HG03066 (cell line): ENCODE measurements at regions not wholly inside any gene's neighbourhood (a gene's known extent, or its start where the extent isn't known, plus 50 kb on each side); places are given as distances from the start of the nearest gene placed in this dataset.
"Not testable (repeated sequence)": the region's sequence is repeated elsewhere in the genome, so short reads cannot be mapped to it uniquely, and the experiment has no call there.

Experiments used
- ATAC-seq: cut with Tn5 transposase; IDR thresholded peaks from one replicate; pipeline ENCODE4 v1.9.1; 2021; ENCODE audit warnings: low read depth; ENCODE audit not compliant: unreplicated experiment

DNA sequence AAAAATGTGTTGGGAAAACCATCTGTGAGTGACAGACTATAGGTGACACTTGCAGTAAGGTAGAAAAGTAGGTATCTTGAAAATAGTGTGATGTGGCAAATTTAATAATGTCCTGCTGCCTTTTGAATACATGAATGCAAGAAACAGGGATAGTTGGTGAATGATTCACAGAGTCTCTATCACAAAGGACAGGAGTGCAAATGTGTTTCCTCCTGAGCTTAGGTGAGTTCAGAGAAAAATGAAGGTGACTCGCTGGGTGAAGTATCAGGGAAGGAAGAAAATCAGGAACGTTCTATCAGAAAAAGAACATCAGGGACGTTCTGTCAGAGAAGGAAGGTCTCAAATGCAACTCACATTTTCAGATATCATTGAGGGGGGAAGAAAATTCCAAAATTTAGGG, 557.8 kb upstream of the SLC35B3 start:
- ATAC-seq, result no peak

DNA sequence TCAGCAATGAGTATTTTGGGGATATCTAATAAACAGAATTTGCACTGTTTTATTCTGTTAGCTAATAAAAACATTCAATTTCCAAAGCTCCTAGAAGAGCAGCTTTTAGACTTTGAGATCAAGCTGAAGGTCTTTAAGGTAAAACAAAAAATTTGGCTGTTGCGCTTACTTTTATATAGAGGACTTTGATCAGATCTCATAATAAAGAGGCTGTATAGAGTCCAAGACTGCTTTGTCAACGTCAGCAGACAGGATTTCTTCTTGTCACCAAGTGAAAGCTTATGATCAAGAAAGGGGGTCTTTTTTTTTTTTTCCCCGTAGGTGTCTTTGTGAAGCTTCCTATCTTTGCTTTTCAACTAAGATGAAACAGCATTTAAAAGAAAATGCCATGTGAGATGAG, 556.5 kb upstream of the SLC35B3 start:
- no peak for ATAC-seq

DNA sequence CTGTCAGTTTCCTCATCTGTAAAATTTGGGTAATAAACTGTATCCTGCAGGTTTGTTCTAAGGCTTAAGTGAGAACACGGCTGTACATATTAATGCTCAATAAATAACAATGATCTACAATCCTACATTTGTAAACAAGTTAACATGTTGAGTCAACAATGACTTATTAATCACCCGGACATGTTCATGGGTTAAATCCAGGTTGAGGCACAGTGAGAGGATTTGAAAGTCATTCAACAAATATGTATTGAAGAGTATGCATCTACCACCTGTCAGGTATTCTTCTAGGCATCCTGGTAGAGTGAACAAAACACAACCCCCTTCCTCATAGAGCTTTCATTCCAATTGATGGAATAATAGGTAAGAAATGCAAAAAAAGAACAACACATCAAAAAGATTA, 554.7 kb upstream of the SLC35B3 start:
- ATAC-seq, result no peak

DNA sequence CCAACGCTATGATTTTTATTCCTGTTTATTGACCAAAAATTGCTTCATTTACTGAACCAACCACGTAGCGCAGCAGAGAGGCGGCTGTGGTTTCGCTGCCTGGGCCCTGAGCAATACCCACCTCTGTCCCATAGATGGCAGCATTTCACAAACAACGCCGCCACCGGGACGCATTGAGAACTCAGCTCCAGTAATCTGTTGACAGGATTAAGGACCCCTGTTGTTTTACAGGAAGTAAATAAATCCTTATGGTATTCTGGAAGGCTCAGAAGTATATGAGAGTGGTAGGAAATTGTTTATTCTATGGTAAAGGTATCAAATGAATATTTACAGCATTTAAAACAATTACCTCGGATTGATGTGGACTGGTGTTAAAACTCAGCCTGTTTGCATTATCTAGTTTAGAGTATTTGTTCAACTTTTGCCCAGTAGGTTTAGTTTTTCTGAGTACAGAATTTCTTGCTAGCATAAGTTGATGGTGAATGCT, 547.9 kb upstream of the SLC35B3 start:
- peak; percentile 97 for ATAC-seq

DNA sequence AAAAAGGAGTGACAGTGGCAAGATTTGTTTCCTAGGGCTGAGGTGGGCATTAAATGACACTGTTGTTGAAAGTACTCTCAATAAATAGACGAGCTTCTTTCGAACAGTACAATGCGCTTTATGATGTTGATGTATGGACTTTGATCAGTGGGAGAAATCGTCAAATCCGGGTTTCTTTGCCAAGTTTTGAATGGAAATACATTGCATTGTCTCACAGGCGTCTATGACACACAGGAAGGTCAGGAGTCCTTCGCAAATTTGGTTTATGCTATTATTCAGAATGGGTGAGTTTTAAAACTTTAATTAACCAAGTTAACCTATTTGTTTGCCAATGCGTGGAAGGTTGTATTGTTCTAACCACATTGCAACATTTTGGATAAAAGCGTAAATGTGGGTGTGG, 547.3 kb upstream of the SLC35B3 start:
- no peak for ATAC-seq

DNA sequence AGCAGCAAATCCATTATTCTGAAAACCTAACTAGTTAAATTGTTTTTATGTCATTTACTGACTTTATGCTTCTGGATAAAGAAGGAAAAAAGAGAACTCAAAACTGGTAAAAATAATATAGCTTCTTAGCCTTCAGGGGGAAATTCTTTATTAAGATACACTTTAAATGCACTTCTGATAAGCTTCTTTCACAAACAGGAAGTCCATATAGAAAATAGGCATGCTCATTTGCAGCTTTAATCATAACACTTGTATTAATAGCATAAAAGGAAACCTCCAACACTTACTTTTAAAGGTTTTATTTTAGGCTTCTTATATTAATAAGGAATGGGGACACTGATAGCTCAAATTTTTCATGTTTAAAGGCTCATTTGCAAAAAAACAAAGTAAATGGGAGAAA, 538.0 kb upstream of the SLC35B3 start:
- no peak for ATAC-seq

DNA sequence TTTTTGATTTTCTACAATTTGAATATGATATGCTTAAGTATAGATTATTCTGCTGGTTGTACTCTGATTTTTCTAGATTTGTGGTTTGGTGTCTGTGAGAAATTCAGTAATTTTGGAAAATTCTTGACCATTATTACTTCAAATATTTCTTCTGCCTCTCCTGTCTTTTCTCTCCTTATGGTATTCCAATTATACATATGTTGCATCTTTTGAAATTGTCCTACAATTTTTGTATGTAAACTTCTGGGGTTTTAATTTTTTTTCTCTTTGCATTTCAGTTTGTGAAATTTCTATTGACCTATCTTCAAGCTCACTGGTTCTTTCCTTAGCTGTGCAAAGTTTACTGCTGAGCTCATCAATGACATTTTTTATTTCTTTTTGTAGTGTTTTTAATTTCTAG, 534.4 kb upstream of the SLC35B3 start:
- ATAC-seq, result no peak

DNA sequence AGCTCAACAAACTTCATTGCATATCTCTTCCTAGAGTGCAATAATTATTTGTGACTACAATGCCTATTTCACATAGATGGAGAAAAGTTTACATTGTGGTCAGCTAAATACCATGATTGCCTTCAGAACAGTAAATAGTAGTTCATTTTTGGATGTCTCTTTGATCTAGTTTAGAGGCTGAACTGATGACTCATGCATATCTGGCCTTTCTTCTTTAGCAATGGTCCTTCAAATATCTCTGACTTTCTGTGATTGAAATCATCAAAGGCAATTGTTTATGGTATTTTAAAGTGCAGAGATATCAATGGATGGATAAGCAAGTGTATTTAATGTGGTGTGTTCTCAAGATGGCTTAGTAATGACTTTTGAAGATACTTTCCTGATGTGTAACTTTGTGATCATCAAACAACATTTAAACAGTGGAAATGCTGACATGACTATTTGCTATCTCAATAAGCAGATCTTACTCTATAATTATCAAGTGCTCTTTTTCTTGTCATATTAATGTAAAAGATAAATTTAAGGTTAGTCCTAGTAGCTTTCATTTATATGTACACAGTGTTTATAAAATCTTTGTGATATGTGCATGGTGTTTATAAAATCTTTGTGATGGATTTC, 523.7 kb upstream of the SLC35B3 start:
- no peak for ATAC-seq

DNA sequence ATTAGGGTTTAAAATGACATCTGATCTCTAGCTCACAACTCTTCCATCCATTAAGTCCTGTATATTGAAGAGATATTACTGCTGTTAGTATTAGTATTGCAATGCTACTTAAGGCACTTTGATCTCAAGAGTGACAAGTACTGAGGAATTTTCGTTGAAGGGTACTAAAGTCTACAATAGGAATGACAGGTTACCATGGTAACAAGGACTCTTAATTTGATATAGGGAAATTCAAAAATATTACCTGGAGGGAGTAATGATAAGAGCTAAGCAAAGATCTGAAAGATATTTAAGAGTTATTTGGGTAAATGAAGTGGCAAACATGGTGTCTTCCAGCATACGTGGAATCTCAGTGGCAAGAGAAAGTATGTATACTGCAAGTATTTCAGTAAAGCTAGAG, 518.0 kb upstream of the SLC35B3 start:
- ATAC-seq, result no peak

DNA sequence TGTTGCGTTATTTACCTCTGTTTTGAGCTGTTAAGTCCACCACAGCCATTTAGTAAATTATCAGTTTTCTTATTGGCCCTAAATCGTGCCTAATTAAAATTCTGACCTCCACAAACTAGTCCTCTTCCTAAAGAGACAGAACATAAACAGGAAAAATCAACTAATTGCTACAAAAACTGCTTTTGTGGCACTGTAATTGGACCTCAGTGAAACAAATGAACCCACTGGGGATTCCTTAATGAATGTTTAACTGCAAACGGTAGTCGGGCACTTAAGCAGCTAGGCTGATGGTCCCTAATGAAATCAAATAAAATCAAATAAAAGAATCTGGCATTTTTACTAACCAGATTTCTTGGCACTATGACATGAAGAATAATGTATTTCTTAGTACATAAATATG, 513.4 kb upstream of the SLC35B3 start:
- no peak for ATAC-seq

DNA sequence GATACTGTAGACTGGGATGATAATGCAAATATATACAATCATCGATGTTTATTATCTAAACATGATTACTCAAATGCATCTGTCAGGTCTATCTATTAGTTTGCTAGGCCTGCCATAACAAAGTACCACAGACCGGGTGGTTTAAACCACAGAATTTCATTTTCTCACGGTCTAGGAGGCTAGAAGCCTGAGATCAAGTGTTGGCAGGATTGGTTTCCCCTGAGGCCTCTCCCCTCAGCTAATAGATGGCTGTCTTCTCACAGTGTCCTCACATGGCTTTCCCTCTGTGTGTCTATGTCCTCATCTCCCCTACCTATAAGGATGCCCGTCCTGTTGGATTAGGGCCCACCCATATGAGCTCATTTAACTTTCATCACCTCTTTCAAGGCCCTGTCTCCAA, 512.6 kb upstream of the SLC35B3 start:
- ATAC-seq, result no peak

DNA sequence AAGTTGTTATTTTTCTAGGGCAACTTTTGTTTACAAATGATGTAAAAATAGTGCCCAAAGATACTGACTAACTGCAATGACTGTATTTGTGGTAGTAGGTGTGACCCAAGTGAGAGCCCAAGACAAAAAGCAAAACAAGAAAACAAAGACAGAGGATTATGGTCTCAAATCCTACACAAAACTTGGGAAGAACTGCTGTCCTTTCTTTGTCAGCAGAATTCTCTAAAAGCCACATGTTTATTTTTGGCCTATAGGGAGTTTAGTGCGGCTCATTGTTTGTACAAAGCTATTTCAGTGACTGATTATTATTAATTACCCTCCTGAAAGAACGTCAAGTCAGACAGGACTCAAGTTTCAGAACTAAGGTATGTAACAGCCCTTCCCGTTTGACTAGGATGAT, 509.2 kb upstream of the SLC35B3 start:
- no peak for ATAC-seq

DNA sequence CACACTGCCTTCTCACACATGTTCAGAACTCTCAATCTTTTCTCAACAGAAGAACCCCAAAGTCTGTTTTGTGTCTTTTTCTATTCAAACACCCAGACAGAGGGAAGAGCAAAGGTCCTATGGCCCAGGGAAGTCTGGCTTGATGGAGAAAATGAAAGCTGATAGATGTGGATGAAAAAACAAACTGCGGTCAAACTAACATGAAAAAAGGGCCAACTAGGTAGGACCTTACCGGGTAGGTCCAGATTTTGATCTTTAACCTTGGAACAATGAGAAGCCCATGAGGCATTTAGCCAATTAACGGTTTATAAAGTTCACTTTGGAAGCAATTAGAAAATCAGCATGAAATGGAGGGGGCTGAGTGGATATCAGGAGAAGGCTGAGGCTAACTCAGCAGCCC, 507.7 kb upstream of the SLC35B3 start:
- ATAC-seq, result no peak

DNA sequence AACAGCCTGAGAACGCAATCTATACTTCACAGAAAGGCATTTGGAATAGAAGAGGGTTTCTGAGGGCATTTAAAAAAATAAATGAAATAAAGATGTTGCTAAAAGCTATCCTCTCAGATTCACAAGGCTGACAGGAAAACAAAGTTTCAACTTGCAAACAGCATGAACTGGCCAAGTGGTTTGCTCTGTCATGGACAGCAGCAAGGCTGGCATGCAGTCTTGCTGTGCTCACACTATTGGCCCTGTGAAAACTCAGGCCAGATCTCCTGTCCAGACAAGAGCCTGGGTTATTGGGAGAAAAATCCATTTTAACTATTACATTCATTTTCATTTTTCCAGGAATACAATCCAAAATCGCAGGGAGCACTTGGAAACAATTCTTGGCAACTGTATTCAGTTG, 506.2 kb upstream of the SLC35B3 start:
- no peak for ATAC-seq

DNA sequence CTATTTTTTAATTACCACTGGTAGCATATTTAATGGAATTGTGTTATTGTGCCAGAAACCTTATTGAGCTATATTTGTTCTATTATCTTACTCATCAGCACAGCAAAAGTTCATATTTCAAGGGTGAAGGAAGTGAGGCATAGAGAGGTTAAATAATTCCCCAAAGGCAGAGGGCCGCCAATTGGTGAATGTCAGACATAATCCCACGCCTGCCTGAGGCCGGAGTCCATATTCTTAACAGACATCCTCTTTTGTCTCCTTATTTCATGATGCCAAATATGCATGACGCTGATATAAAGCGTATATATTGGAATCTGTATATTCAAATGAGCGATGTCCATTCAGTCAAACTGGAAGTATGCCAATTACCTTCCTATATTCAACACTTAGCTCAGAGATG, 505.0 kb upstream of the SLC35B3 start:
- ATAC-seq, result no peak

DNA sequence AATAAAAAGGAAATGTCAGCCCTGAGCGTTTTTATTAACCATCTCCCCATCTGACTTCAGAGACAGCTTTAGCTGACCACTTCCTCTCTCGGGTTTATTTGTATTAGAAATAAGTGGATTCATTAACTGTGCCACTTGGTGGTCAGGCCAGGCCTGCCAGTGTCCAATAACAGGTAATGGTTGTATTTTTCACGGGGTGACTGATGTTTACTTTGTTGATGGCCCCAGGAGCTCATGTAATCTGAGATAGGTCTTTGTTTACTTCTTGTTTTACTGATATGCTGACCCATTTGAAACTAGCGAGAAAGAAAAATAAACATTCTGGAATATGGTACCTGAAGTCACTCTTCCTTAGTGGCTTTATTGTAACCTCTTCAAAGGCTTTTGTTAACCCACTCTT, 504.3 kb upstream of the SLC35B3 start:
- no peak for ATAC-seq

DNA sequence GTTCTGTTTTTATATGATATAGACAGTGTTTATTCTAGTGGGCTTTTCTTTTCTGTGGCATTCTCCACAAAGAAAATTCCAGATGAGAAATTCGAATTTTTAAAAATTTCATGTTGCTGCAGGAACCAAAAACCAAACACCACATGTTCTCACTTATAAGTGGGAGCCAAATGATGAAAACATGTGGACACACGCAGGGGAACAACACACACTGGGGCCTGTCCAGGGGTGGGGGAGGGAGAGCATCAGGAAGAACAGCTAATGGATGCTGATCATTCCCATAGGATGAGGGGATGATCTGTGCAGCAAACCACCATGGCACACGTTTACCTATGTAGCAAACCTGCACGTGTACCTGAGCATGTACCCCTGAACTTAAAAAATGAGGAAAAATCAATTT, 499.0 kb upstream of the SLC35B3 start:
- no peak for ATAC-seq

DNA sequence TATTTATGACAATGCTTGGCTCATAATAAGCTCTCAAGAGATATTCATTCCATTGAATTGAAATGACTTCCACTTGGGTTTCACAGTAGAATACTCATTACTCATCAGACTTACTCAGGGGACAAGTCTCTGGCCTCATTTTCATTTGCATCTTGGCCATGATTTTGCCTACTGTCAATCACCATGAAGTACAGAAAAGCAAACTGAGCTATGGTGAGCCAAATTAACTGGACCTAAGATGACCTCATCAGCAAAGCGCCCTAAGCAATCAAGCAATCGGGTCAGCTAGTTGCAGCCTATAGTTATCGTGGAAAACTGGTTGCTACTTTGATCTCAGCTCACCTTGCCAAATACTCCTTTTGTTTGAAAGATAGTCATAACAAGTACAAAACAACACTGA, 494.7 kb upstream of the SLC35B3 start:
- no peak for ATAC-seq

DNA sequence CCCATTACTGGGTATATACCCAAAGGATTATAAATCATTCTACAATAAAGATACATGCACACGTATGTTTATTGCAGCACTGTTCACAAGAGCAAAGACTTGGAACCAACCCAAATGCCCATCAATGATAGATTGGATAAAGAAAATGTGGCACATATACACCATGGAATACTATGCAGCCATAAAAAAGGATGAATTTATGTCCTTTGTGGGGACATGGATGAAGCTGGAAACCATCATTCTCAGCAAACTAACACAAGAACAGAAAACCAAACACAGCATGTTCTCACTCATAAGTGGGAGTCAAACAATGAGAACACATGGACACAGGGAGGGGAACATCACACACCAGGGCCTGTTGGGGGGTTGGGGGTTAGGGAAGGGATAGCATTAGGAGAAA, 484.9 kb upstream of the SLC35B3 start:
- not testable (repeated sequence) for ATAC-seq

DNA sequence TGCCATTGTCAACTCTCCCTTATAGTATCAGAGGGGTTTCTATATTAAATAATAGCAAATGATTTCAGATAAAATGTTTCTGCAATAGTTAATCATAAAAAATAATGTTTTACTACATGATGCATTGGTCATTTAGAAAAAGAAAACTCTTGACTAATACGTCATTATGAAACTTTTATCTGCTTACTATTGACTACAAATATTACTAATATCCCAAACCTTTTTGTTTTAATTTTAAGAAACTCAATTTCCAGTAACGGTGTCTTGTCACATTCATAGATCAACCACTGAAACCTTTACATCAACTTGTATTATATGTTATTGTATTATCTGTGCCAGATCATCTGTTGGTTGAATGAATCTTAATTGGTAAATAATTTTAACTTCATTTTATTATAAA, 482.9 kb upstream of the SLC35B3 start:
- no peak for ATAC-seq

DNA sequence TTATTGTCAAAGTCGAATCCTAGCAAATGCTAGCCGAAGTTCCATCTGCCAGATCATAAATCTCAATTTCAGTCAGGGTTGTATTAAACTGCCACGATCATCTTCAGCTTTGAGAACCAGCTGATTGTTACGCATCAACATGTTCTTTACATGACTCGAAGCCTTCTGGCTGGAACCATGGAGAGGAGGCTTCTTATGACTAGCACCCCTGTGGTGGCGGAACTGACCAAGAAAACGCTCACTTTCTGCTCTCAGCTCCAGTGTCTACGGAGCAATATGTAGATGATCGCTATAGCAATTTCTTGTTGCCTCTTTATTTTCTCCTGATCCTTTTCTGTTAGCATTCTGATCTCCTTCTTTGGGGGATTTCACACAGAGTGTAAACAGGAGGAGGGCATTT, 479.4 kb upstream of the SLC35B3 start:
- ATAC-seq, result no peak

DNA sequence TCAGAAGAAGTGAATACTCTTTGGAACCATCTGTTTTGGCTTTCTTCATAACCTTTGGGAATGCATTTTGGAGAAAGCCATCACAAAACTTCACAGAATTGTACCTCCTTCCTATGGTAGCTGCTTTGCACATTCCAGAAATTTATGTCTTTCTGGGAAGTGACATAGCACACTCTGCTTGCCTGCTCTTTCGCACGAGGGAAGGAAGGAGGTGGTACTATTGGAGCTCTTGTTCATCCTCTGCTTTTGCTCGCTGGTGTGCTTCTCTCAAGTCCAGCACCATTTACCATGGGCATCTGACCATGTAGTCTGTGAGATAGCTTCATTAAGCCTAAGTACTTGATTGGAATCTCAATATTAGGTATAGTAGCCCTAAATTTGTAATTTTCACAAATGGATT, 473.3 kb upstream of the SLC35B3 start:
- ATAC-seq, result no peak

DNA sequence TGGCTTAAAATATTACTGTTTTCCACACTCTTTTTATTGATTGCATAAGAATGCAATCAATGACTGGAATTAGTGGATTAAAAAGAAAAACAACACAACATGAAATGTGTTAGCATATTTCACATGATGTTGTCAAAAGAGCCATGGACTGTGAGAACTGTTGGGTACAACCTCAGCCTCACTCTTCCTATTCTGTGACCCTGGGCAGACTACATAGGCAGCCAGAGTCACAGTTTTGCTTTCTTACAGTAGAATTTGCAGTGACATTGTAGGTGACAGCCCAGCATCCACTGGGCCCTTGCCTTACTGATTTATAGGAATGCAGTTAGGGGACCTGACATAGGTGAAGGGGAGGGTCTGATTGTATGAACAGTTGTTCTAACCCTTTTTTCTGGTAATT, 471.4 kb upstream of the SLC35B3 start:
- ATAC-seq, result no peak
